ENCODE measurements at regions not wholly inside any gene's neighbourhood (a gene's known extent, or its start where the extent isn't known, plus 50 kb on each side); places are given as distances from the start of the nearest gene placed in this dataset.

GRCh38 chr2:179344280-179344964 is 79.8 kb upstream of the SESTD1 start:
- Histone ChIP-seq H3K9me3 (no peaks in the 10 kb centered on the region), H3K4me3 (no peak overlapping the region), H3K27me3 (no peaks in the 10 kb centered on the region), H3K27ac (peak overlapping the region in 3 of 4 donors; percentile 1 to 56 (median 22)), H3K4me1 (peaks cover 0 to 13% (median 2%) of the 10 kb centered on the region in 4 donors), H3K36me3 (no peaks in the 10 kb centered on the region)
- in situ Hi-C loops (cut with MboI; ENCODE audit: low pct_ligation_motif_present in 1 of 4, low pct_unique_long_range_greater_than_20kb in 1 of 4, low sequenced_read_pairs in 3 of 4) (no loop called here), intact Hi-C loops (cut with DNase I; ENCODE audit: low total_unique reads) (no loop called here)
- no peak for DNase-seq
- TF ChIP-seq POLR2AphosphoS5 (IDR thresholded peaks at IDR 0.05) = no peak
- TF ChIP-seq EP300 (IDR thresholded peaks at IDR 0.05; ENCODE audit: low read depth) = no peak
- TF ChIP-seq CTCF (IDR thresholded peaks at IDR 0.05) = no peak
- TF ChIP-seq POLR2A (IDR thresholded peaks at IDR 0.05) = no peak
- WGBS, 2 donors (ENCODE audit: low coverage in 1 of 2) = 55 to 56% methylated on average over 3 to 4 of the region's 4 CpGs

- in situ Hi-C loops (cut with MboI; ENCODE audit: low pct_ligation_motif_present in 1 of 4, low pct_unique_long_range_greater_than_20kb in 1 of 4, low sequenced_read_pairs in 3 of 4) = no loop called here
- Histone ChIP-seq H3K36me3 (no peaks in the 10 kb centered on the region), H3K9me3 (no peaks in the 10 kb centered on the region), H3K4me3 (no peak overlapping the region), H3K27ac (peak overlapping the region in 2 of 4 donors; percentile 1 to 56), H3K4me1 (peaks cover 0 to 13% (median under 1%) of the 10 kb centered on the region in 4 donors), H3K27me3 (no peaks in the 10 kb centered on the region)
- no peak for DNase-seq
- intact Hi-C loops (cut with DNase I; ENCODE audit: low total_unique reads) = no loop called here
- no peak for TF ChIP-seq CTCF (IDR thresholded peaks at IDR 0.05)
- no peak for TF ChIP-seq EP300 (IDR thresholded peaks at IDR 0.05; ENCODE audit: low read depth)
- no peak for TF ChIP-seq POLR2A (IDR thresholded peaks at IDR 0.05)
- no peak for TF ChIP-seq POLR2AphosphoS5 (IDR thresholded peaks at IDR 0.05)
Observed at GRCh38 chr2:179343945-179344279, 79.3 kb upstream of the SESTD1 start.

DNA sequence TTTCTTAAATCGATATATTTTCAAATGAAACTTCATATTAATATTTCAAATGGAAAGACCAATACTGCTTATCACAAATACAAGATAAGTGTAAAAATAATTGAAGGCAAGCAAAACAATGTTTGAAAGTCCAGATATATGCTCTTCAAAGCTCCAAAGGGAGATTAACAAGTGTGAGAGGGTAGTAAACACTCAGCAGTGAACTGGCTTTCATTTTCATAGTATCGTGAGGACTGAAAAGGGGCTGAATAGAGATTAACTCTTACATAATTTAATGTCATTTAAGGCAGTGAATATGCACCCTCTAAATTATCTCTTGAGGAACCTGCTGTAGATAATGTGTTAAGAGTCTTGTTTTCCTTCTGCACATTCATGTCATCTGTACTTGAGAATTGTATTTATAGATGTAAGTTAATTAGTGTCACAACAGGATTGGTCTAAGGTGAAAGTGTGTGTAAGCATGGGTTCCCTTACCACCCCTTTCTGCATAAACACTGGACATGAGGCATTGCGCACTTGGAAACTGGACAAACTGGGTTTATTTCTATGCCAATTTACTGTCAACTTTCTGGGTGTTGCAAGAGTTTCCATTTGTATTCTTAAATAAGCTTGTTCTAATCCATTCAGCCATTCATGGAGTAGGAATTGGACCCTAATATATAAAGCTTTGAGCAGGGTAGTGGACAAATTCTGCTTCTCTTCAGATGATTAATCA is 76.7 kb upstream of the SESTD1 start:
- no peak for TF ChIP-seq POLR2AphosphoS5 (IDR thresholded peaks at IDR 0.05)
- TF ChIP-seq EP300 (IDR thresholded peaks at IDR 0.05; ENCODE audit: low read depth) = no peak
- TF ChIP-seq POLR2A (IDR thresholded peaks at IDR 0.05) = no peak
- DNase-seq = no peak
- peaks cover 0 to 13% (median 0%) of the 10 kb centered on the region in 4 donors for H3K4me1 ChIP-seq
- in situ Hi-C loops (cut with MboI; ENCODE audit: low pct_ligation_motif_present in 1 of 4, low pct_unique_long_range_greater_than_20kb in 1 of 4, low sequenced_read_pairs in 3 of 4) (no loop called here), intact Hi-C loops (cut with DNase I; ENCODE audit: low total_unique reads) (no loop called here)
- no peak overlapping the region for H3K4me3 ChIP-seq
- H3K27me3 ChIP-seq = no peaks in the 10 kb centered on the region
- H3K9me3 ChIP-seq = no peaks in the 10 kb centered on the region
- H3K36me3 ChIP-seq = no peaks in the 10 kb centered on the region
- WGBS, 2 donors (ENCODE audit: low coverage in 1 of 2) = 67 to 76% methylated on average over 3 of the region's 3 CpGs
- H3K27ac ChIP-seq = no peak overlapping the region

- Histone ChIP-seq H3K4me1 (peaks cover 0 to 13% (median 0%) of the 10 kb centered on the region in 4 donors), H3K9me3 (no peaks in the 10 kb centered on the region), H3K4me3 (no peak overlapping the region), H3K27ac (no peak overlapping the region), H3K27me3 (no peaks in the 10 kb centered on the region), H3K36me3 (no peaks in the 10 kb centered on the region)
- TF ChIP-seq EP300 (IDR thresholded peaks at IDR 0.05; ENCODE audit: low read depth) (no peak), CTCF (IDR thresholded peaks at IDR 0.05) (peak in 2 of 5 experiments; percentile 11 to 13)
- in situ Hi-C loops (cut with MboI; ENCODE audit: low pct_ligation_motif_present in 1 of 4, low pct_unique_long_range_greater_than_20kb in 1 of 4, low sequenced_read_pairs in 3 of 4) (no loop called here), intact Hi-C loops (cut with DNase I; ENCODE audit: low total_unique reads) (no loop called here)
- WGBS, 2 donors (ENCODE audit: low coverage in 1 of 2) = 59 to 72% methylated on average over 4 of the region's 4 CpGs
- DNase-seq = no peak
Observed at GRCh38 chr2:179340678-179341077, 76.0 kb upstream of the SESTD1 start.

Data from transverse colon (tissue), 4 donors.